NCI-H1930 (cell line): ENCODE measurements at regions not wholly inside any gene's neighbourhood (a gene's known extent, or its start where the extent isn't known, plus 50 kb on each side); places are given as distances from the start of the nearest gene placed in this dataset.

Source experiments
- DNase-seq, 2 experiments: peaks; one replicate each; lab custom pipeline; 2025; lab: John Stamatoyannopoulos, UW

GRCh38 chr14:87170179-87170578, 822.8 kb downstream of the GALC start:
- no peak for DNase-seq

DNA sequence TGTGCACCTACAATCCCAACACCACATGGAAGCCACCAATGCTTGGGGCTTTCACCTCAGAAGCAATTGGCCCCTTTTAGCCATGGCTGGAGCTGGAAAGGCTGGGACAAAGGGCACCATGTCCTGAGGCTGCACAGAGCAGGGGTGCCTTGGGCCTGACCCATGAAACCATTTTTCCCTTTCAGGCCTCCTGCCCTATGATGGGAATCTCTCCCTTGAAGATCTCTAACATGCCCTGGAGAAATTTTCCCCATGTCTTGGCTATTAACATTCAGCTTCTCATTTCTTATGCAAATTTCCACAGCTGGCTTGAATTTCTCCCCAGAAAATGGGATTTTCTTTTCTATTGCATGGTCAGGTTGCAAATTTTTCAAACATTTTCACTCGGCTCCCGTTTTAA, 823.6 kb downstream of the GALC start:
- DNase-seq, result no peak

DNA sequence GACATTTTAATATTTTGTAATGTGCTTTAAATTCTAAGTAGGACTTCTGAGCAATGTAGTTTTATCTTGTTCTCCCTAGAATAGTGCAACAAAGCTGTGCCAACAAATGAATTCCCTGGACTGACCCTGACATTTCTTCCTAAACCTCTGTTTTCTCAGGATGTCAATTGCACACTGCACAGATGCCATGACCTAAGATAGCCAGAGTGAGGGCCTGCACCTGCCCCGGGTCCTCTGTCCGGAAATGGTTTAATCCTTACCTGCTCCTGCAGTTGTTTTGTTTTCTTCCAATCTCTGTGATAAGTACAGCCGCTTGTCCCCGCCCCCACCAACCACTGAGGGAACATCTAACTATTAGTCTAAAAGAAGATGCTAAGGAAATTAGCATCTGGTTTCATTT, 831.5 kb downstream of the GALC start:
- DNase-seq, result no peak

- no peak for DNase-seq
Observed at GRCh38 chr14:87160989-87161388, 832.0 kb downstream of the GALC start.

- DNase-seq, result no peak
Observed at GRCh38 chr14:87158283-87158682, 834.7 kb downstream of the GALC start.

DNA sequence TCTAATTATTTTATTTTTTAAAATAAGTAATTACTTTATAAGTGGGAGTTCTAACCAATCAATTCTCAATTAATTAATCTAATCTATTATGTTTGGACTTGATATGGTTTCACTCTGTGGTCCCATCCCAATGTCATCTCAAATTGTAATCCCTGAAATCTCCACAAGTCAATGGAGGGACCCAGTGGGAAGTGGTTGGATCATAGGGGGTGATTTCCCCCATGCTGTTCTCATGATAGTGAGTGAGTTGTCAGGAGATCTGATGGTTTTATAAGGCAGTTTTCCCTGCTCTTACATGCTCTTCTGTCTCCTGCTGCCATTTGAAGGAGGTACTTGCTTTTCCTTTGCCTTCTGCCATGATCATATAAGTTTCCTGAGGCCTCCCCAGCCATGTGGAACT, 836.1 kb downstream of the GALC start:
- no peak for DNase-seq

GRCh38 chr14:87155856-87156488, 837.0 kb downstream of the GALC start:
- no peak for DNase-seq

DNA sequence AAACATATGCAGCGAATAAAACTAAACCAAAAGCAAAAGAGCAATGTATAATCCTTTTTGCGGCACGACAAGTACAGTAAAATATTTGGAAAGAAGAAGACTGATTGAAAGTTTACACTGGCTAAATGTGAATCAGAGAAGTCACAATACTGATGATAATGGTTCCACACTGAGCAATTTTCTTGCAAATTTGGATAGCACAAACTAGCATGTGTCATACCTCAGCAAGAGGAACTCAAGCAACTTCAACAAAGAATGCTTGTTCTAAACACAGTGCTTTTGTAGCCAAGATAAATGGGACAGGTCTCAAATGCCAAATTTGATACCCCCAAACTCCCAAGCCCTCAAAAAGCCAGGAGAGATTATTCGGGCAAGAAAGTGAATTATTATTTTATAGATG, 839.1 kb downstream of the GALC start:
- no peak for DNase-seq

DNA sequence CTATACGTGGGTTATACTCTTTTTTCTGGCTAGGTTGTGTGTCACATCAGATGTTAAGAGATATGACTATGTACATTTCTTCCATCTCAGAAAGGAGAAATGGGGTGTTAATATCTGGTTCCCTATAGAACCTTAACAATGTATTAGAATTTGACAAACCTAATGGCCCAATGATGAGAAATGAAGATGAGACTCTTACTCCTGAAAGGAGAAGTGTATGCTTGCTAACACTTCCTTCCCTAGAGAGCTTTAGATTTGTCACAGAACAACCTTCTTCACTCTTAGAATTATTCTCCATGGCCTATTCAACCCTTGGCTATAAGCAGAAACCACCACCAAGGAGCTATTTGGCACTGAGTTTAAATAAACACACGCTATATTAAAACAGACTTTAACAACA, 839.6 kb downstream of the GALC start:
- DNase-seq, result no peak

- no peak for DNase-seq
Observed at GRCh38 chr14:87152693-87153092, 840.3 kb downstream of the GALC start.

- DNase-seq, result no peak
Observed at GRCh38 chr14:87149583-87150354, 843.2 kb downstream of the GALC start.

DNA sequence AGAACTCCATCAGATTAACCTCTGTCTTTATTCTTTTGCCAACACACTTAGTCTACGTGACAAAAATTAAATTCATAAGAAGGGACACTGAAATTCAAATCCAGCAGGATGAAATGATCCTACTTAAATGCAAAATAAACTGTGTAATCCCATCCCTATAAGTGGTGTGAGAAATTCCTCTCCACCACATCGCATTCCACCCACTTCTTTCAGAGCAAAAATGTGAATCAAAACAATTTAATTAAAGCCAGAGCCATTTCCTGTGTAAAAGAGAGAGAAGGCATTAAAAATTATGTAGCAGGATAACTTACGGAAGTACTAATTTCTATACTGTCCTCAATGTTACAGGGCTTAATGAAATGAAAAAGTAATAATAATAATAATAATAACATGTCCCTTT, 844.3 kb downstream of the GALC start:
- DNase-seq, result no peak

- no peak for DNase-seq
Observed at GRCh38 chr14:87142551-87143211, 850.3 kb downstream of the GALC start.

DNA sequence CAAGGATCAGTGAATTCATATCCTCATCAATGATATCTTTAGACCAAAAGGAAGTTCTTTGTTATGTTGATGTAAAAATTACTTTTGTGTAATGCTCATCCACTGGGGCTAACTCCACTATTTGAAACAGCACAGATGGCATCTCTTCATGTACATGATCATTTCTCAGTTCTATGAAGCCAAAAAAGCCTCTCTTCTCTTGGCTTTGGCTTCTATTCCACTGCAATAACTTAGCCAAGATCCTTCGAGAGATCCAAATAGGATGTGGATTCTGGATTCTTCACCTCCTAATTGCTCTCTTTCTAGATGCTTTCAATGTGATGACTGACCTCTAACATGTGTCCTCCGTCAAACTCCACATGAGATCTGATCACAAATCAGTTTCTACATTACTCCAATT, 851.2 kb downstream of the GALC start:
- DNase-seq, result no peak

GRCh38 chr14:87139299-87139698, 853.7 kb downstream of the GALC start:
- DNase-seq, result no peak

DNA sequence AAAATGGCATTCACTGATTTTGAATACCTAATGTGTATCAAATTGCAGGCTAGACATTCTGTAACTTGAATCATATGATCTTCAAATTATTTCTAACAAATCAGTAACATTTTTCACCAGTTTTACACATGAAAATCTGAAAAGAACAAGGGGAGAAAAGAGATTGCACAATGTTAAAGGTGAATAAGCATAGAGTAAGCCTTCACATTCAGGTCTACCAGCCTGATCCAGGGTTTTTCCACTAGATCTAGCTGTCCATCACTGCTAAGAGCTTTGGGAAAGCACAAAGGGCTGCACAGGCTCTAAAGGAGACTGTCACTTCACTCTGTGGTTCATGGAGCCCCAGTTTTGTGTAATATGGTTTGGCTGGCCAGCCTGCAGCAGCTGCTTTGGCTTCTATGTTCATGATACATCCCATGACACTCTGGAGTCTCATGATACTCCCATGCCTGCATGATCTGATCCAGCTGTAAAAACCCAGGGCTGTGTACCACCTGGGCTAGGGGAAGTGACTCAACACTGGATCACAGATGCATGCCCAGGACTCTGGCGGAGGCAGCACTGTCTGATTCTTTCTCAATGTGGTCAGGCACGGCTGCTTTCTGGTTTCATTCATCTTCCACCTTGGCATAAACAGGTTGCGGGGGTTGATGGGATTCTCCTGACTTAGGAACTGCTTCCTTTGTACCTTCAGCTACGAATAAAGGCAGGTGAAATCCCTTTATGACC, 859.7 kb downstream of the GALC start:
- no peak for DNase-seq

DNA sequence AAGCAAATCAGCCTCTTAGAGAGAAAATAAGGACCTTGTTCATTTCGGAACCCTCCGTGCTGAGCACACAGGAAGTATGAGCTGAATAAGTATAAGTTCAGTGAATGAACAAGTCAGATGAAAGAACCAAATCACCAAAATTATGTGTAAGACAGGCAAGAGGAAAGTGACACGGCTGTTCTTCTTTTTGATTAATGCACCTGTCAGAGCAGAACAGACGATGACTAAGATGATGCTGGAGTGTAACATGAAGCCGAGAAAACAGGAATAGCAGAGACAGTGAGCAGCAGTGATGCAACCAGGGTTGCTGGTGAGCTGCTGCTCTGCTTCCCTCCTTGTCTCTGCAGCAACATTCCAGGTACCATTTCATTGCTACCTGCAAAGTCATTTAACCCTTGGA, 861.1 kb downstream of the GALC start:
- peak in 1 of 2 experiments; percentile 12 for DNase-seq

GRCh38 chr14:87122166-87122565, 870.8 kb downstream of the GALC start:
- DNase-seq, result no peak

DNA sequence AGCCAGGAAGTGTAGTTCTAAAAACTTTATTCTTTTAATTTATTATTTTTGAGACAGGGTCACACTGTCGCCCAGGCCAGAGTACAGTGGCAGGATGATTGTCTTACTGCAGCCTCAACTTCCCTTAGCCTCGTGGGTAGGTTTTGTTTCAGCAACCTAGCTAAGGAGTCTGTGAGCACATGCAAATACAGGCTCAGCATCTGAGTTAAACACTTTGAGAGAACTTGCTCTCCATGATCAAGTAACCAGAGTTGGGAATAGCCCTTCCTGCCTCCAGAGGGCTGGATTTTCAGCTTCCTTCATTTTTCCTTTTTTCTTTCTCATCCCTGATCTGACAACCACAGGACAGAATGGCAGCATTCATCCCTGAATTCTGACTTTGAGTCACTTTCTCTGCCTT, 871.3 kb downstream of the GALC start:
- DNase-seq, result no peak

- no peak for DNase-seq
Observed at GRCh38 chr14:87115234-87115633, 877.7 kb downstream of the GALC start.

- no peak for DNase-seq
Observed at GRCh38 chr14:87113286-87113685, 879.7 kb downstream of the GALC start.

DNA sequence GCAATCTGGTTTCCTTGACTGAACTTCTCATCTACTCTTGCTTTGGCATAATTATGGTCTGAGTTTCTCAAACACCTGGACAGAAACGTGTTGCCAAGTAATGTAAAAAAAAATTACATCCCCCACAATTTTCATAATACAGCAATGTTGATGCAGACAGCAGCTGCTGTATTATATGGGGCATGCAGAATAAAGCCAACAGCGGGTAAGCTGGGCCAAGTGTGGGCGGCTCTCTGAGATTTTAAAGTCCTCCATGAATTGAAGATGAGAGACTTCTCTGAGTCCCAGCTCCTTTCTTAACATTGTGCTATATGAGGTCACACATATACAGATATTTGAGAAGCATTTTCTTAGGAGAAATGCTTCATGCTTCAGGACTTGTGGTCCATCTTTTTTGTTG, 881.2 kb downstream of the GALC start:
- no peak for DNase-seq

GRCh38 chr14:87111126-87111525, 881.9 kb downstream of the GALC start:
- DNase-seq, result no peak
